HCT116 (cell line): ENCODE measurements at regions not wholly inside any gene's neighbourhood (a gene's known extent, or its start where the extent isn't known, plus 50 kb on each side); places are given as distances from the start of the nearest gene placed in this dataset.

Source experiments
- ATAC-seq: fragments of 200-7000 bp; cut with Tn5 transposase; 2 replicates; pipeline ENCODE4 v1.9.1; 2020; ENCODE audit warnings: mild to moderate bottlenecking, moderate library complexity
- BruUV-seq: library from RNA; stranded (reverse); fragments of 400-500 nt; replicated peaks from 2 replicates; lab custom pipeline; 2021; lab: Mats Ljungman, UMichigan
- CTCF ChIA-PET: fragments of 300-600 bp; sonication (Branson Sonifier 250); formaldehyde crosslinking; loops from one replicate; lab custom pipeline; 2021; ENCODE audit warnings: antibody characterized with exemption; lab: Charles Lee
- POLR2A ChIA-PET: fragments of 300-600, 350-600 bp; sonication (Branson Sonifier 250); formaldehyde crosslinking; loops from one replicate; lab custom pipeline; 2021; ENCODE audit warnings: antibody characterized with exemption; lab: Charles Lee
- RAD21 ChIA-PET, 2 experiments: fragments of 300-600 bp; sonication (Branson Sonifier 250); formaldehyde crosslinking; loops; one replicate each; lab custom pipeline; 2023; ENCODE audit warnings: low total read pairs in 2 of 2; ENCODE audit not compliant: uncharacterized antibody in 2 of 2, unreplicated experiment in 2 of 2, low non-redundant PET in 1 of 2; lab: Charles Lee
- DNase-seq: peaks from one replicate; pipeline ENCODE4 v3.0.0-alpha.2; 2010; ENCODE audit warnings: low read depth, low spot score
- H2AFZ ChIP-seq: fragments of 200-600 bp; shearing (Covaris generic), sonication (generic); 2 replicates; pipeline ENCODE4 v1.6.1; 2017; ENCODE audit warnings: low read depth, mixed run types, mixed read lengths, antibody characterized with exemption, low read length; ENCODE audit not compliant: poor library complexity, severe bottlenecking
- H3K27ac ChIP-seq: 2 replicates; pipeline ENCODE4 v1.5.1; 2012; ENCODE audit warnings: low read depth, low read length
- H3K27me3 ChIP-seq: fragments of 200-600 bp; sonication (generic); 2 replicates; pipeline ENCODE4 v1.6.1; 2016; ENCODE audit warnings: mixed run types, low read length, mixed read lengths; ENCODE audit not compliant: insufficient read depth
- H3K36me3 ChIP-seq, 2 experiments: fragments of 200-500 bp in 1 of 2; fragments of 200-600 bp in 1 of 2; sonication (Bioruptor generic) in 1 of 2; sonication (generic) in 1 of 2; 2 replicates each; pipeline versions ENCODE4 v1.5.1 to v1.6.1; 2014 to 2016; ENCODE audit warnings: low read length in 2 of 2, inconsistent platforms in 1 of 2, mixed read lengths in 1 of 2, mixed run types in 1 of 2; ENCODE audit not compliant: insufficient read depth in 2 of 2, control insufficient read depth in 1 of 2
- H3K4me1 ChIP-seq, 2 experiments: fragments of 200-600 bp in 1 of 2; sonication (generic) in 1 of 2; 2 replicates each; pipeline versions ENCODE4 v1.5.1 to v1.6.1; 2012 to 2017; ENCODE audit warnings: low read length in 2 of 2, inconsistent platforms in 1 of 2, mild to moderate bottlenecking in 1 of 2, mixed read lengths in 1 of 2, mixed run types in 1 of 2, moderate library complexity in 1 of 2; ENCODE audit not compliant: insufficient read depth in 2 of 2, control insufficient read depth in 1 of 2
- H3K4me2 ChIP-seq: fragments of 200-600 bp; sonication (generic); 2 replicates; pipeline ENCODE4 v1.6.1; 2017; ENCODE audit warnings: mixed run types, low read length, mixed read lengths
- H3K4me3 ChIP-seq, 2 experiments: fragments of 200-600 bp in 1 of 2; sonication (generic) in 1 of 2; replicated peaks in 1 of 2; 2 replicates each; pipeline ENCODE4 v1.5.1; 2011 to 2016; ENCODE audit warnings: low read length in 2 of 2, control low read depth in 1 of 2, low read depth in 1 of 2, mild to moderate bottlenecking in 1 of 2, mixed read lengths in 1 of 2, mixed run types in 1 of 2
- H3K79me2 ChIP-seq: fragments of 200-600 bp; sonication (generic); 2 replicates; pipeline ENCODE4 v1.6.1; 2017; ENCODE audit warnings: mild to moderate bottlenecking, mixed run types, low read length, moderate library complexity, mixed read lengths; ENCODE audit not compliant: insufficient read depth
- H3K9ac ChIP-seq: fragments of 200-600 bp; sonication (generic); 2 replicates; pipeline ENCODE4 v1.6.1; 2016; ENCODE audit warnings: low read length, mixed read lengths
- H3K9me2 ChIP-seq: fragments of 200-600 bp; sonication (generic), shearing (Covaris generic); 2 replicates; pipeline ENCODE4 v1.6.1; 2017; ENCODE audit warnings: mixed run types, mild to moderate bottlenecking, moderate library complexity; ENCODE audit not compliant: insufficient read depth
- H3K9me3 ChIP-seq, 2 experiments: fragments of 200-500 bp in 1 of 2; fragments of 200-600 bp in 1 of 2; sonication (Bioruptor generic) in 1 of 2; sonication (generic) in 1 of 2; 2 replicates each; pipeline ENCODE4 v1.6.1; 2014 to 2017; ENCODE audit warnings: low read length in 2 of 2, mixed read lengths in 2 of 2, inconsistent platforms in 1 of 2, low read depth in 1 of 2, mild to moderate bottlenecking in 1 of 2, mixed run types in 1 of 2, moderate library complexity in 1 of 2; ENCODE audit not compliant: control insufficient read depth in 1 of 2, insufficient read depth in 1 of 2
- H4K20me1 ChIP-seq: fragments of 200-600 bp; sonication (generic), shearing (Covaris generic); 2 replicates; pipeline ENCODE4 v1.6.1; 2017; ENCODE audit warnings: mixed run types, mild to moderate bottlenecking, moderate library complexity; ENCODE audit not compliant: insufficient read depth
- EGR1 ChIP-seq: IDR thresholded peaks from 2 replicates; pipeline ENCODE4 v1.6.1; 2012; ENCODE audit warnings: low read depth
- ELF1 ChIP-seq: IDR thresholded peaks from 2 replicates; pipeline ENCODE4 v1.6.1; 2012; ENCODE audit warnings: low read depth, borderline replicate concordance
- EZH2 ChIP-seq: fragments of 200-600 bp; sonication (generic); IDR thresholded peaks from 2 replicates; pipeline ENCODE4 v1.6.1; 2017; ENCODE audit warnings: antibody characterized with exemption, mixed run types
- FOSL1 ChIP-seq: IDR thresholded peaks from 2 replicates; pipeline ENCODE4 v1.6.1; 2012; ENCODE audit warnings: low read depth
- JUND ChIP-seq: IDR thresholded peaks from 2 replicates; pipeline ENCODE4 v1.6.1; 2012
- POLR2A ChIP-seq: IDR thresholded peaks from 2 replicates; pipeline ENCODE4 v1.7.0; 2011; ENCODE audit warnings: borderline replicate concordance; ENCODE audit not compliant: insufficient read depth, insufficient read length; ENCODE audit errors: extremely low read depth
- RAD21 ChIP-seq: IDR thresholded peaks from 2 replicates; pipeline ENCODE4 v1.6.1; 2012; ENCODE audit warnings: low read depth, mild to moderate bottlenecking
- SIN3A ChIP-seq: IDR thresholded peaks from 2 replicates; pipeline ENCODE4 v1.6.1; 2012; ENCODE audit warnings: low read depth
- SP1 ChIP-seq: IDR thresholded peaks from 2 replicates; pipeline ENCODE4 v1.6.1; 2012; ENCODE audit warnings: low read depth
- SRF ChIP-seq: IDR thresholded peaks from 2 replicates; pipeline ENCODE4 v1.6.1; 2012; ENCODE audit warnings: low read depth
- intact Hi-C: fragments of 100-400 bp; cut with micrococcal nuclease; formaldehyde crosslinking; loops from 2 replicates; pipeline ENCODE4 v1.10.0; 2022
- TF ChIP-seq, protein P1 (sequence below): IDR thresholded peaks from 2 replicates; pipeline ENCODE4 v1.6.1; 2012
- TF ChIP-seq, protein P2 (sequence below), 3 experiments: fragments of 200-600 bp in 1 of 3; sonication (generic) in 1 of 3; IDR thresholded peaks in 2 of 3; conservative IDR thresholded peaks in 1 of 3; 2 replicates each; pipeline ENCODE4 v1.5.1; 2012 to 2017; ENCODE audit warnings: low read depth in 2 of 3, low read length in 2 of 3, antibody characterized with exemption in 1 of 3, borderline replicate concordance in 1 of 3, control low read depth in 1 of 3, mild to moderate bottlenecking in 1 of 3, mixed read lengths in 1 of 3, mixed run types in 1 of 3, moderate library complexity in 1 of 3; ENCODE audit not compliant: insufficient read depth in 1 of 3
- TF ChIP-seq, protein P3 (sequence below): IDR thresholded peaks from 2 replicates; pipeline ENCODE4 v1.6.1; 2012

DNA sequence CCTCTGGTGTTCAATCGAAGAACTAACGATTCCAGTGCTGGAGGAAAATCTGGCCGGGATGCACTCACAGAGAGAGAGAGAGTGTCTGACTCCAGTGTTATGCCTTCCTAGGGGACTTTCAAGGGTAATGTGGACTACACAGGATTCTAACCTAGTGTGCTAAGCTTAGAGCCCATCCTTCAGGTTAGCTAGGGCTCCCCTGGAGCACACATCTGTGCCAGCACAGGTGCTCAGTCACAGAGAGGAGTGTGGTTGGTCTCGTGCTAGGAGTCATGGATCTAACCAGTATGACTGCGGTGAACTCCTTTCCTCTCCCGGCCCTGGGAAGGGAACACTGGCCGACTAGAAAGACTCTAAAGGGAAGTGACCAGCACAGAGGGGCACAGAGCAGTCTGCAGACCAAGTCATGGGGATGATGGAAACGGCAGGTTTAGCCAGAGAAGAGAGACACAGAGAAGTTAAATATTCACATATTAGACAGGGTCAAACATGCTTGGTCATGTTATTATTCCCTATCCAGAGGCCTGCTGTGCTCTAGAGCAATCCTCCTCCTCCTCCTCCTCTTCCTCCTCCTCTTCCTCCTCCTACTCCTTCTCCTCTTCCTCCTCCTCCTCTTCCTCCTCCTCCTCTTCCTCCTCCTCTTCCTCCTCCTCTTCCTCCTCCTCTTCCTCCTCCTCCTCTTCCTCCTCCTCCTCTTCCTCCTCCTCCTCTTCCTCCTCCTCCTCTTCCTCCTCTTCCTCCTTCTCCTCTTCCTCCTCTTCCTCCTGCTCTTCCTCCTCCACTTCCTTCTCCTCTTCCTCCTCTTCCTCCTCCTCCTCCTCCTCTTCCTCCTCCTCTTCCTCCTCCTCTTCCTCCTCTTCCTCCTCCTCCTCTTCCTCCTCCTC lies 280.3 kb downstream of the XXYLT1 start:
- no TSS peak for BruUV-seq
- POLR2A ChIA-PET = no interaction called here

More for the DNA sequence above, 280.3 kb downstream of the XXYLT1 start:
- Histone ChIP-seq H3K4me1 (peaks cover 0 to 11% of the 10 kb centered on the region in 2 experiments; a peak in 1 of 4 replicates), H3K9me3 (no peaks in the 10 kb centered on the region), H4K20me1 (no peaks in the 10 kb centered on the region), H3K79me2 (no peaks in the 10 kb centered on the region), H3K4me2 (no peak overlapping the region), H3K36me3 (no peaks in the 10 kb centered on the region), H3K9me2 (no peaks in the 10 kb centered on the region), H3K27me3 (no peaks in the 10 kb centered on the region), H3K4me3 (no peak overlapping the region), H3K27ac (no peak overlapping the region), H2AFZ (no peak overlapping the region), H3K9ac (no peak overlapping the region)
- TF ChIP-seq JUND (no peak), EGR1 (no peak), FOSL1 (no peak), RAD21 (no peak), SRF (no peak), POLR2A (no peak), SIN3A (no peak), EZH2 (no peak), ELF1 (no peak), SP1 (no peak)
- TF ChIP-seq, protein P1, sequence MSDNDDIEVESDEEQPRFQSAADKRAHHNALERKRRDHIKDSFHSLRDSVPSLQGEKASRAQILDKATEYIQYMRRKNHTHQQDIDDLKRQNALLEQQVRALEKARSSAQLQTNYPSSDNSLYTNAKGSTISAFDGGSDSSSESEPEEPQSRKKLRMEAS = no peak
- TF ChIP-seq, protein P2, sequence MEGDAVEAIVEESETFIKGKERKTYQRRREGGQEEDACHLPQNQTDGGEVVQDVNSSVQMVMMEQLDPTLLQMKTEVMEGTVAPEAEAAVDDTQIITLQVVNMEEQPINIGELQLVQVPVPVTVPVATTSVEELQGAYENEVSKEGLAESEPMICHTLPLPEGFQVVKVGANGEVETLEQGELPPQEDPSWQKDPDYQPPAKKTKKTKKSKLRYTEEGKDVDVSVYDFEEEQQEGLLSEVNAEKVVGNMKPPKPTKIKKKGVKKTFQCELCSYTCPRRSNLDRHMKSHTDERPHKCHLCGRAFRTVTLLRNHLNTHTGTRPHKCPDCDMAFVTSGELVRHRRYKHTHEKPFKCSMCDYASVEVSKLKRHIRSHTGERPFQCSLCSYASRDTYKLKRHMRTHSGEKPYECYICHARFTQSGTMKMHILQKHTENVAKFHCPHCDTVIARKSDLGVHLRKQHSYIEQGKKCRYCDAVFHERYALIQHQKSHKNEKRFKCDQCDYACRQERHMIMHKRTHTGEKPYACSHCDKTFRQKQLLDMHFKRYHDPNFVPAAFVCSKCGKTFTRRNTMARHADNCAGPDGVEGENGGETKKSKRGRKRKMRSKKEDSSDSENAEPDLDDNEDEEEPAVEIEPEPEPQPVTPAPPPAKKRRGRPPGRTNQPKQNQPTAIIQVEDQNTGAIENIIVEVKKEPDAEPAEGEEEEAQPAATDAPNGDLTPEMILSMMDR (IDR thresholded peaks at IDR 0.05 in 2 of 3, conservative IDR thresholded peaks at IDR 0.05 in 1 of 3; ENCODE audit: borderline replicate concordance in 1 of 3, insufficient read depth in 1 of 3, low read depth in 2 of 3, low read length in 2 of 3) = no peak
- TF ChIP-seq, protein P3, sequence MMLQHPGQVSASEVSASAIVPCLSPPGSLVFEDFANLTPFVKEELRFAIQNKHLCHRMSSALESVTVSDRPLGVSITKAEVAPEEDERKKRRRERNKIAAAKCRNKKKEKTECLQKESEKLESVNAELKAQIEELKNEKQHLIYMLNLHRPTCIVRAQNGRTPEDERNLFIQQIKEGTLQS = no peak
- DNase-seq (no peak), ATAC-seq (peak; percentile 32; the same call in 1 of the 2 replicates)
- intact Hi-C loops = no loop called here
- RAD21 ChIA-PET = no interaction called here
- CTCF ChIA-PET = no interaction called here
